ENCODE measurements at regions not wholly inside any gene's neighbourhood (a gene's known extent, or its start where the extent isn't known, plus 50 kb on each side); places are given as distances from the start of the nearest gene placed in this dataset.

- TF ChIP-seq CTCF (IDR thresholded peaks at IDR 0.05; ENCODE audit: borderline replicate concordance, extremely low read depth, low read length, poor library complexity, severe bottlenecking), result no peak
- TF ChIP-seq EZH2 (IDR thresholded peaks at IDR 0.05; ENCODE audit: borderline replicate concordance, low read depth, low read length, severe bottlenecking), result no peak
These were observed 72.6 kb downstream of the FOXB1 start for GRCh38 chr15:60076582-60077276.
